ENCODE measurements at regions not wholly inside any gene's neighbourhood (a gene's known extent, or its start where the extent isn't known, plus 50 kb on each side); places are given as distances from the start of the nearest gene placed in this dataset.

DNA sequence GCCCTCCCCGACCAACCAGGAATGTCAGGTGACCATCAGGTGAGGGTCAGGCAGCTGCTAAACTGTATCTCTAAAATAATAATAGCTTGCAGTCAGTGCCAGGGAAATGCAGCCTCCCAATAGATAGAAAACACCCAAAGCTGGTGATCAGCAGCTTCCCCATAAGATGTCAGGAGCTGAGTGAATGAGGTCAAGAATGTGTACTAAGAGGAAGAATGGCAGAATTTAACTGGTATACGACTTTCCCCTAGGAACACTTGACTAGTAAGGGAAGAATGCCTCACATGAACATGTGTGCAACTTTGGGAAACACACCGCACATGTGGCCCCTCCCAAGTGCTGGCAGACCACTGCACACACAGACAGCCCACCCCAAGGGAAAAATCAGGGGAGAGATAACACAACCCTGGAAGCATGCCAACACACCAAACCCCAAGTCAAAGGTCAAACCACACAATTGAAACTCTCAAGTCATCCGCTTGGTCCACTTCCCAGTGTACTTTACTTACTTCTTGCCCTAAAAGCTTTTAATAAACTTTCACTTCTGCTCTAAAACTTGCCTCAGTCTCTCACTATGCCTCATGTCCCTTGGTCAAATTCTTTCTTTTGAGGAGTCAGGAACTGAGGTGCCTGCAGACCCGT lies 806.5 kb downstream of the OTOL1 start:
- DNase-seq (ENCODE audit: low read depth) = no peak
- TF ChIP-seq, protein P1, sequence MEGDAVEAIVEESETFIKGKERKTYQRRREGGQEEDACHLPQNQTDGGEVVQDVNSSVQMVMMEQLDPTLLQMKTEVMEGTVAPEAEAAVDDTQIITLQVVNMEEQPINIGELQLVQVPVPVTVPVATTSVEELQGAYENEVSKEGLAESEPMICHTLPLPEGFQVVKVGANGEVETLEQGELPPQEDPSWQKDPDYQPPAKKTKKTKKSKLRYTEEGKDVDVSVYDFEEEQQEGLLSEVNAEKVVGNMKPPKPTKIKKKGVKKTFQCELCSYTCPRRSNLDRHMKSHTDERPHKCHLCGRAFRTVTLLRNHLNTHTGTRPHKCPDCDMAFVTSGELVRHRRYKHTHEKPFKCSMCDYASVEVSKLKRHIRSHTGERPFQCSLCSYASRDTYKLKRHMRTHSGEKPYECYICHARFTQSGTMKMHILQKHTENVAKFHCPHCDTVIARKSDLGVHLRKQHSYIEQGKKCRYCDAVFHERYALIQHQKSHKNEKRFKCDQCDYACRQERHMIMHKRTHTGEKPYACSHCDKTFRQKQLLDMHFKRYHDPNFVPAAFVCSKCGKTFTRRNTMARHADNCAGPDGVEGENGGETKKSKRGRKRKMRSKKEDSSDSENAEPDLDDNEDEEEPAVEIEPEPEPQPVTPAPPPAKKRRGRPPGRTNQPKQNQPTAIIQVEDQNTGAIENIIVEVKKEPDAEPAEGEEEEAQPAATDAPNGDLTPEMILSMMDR (IDR thresholded peaks at IDR 0.05; ENCODE audit: insufficient read depth, low read depth, low read length) = no peak
- POLR2A ChIA-PET = no interaction called here

DNA sequence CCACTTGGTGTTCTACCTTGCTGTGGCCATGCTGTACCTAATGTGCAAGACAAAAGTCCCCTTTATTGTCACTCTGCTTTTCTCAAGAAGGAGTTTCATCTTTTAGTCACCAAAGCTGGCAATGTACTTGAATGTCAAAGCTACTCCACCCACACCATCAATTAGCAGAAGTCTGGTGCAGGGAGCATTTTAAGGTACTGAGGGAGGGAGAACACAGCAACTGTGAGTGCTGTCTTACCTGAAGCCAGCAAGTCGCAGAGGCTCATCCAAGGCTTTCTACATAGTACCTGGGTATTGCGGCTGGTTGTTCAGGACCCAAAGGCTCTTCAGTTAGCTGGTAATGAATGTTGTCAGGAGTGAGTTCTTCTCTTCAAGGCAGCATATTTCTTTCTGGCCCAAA lies 820.4 kb downstream of the OTOL1 start:
- no peaks in the 10 kb centered on the region for H3K36me3 ChIP-seq (ENCODE audit: control insufficient read depth, insufficient read depth, low read length)
- ChIA-PET CTCF (interaction anchor here (0.6 kb wide), 1 partner anchor 241 kb away, joined by 3 read pairs; no protein-coding TSS in a partner anchor), POLR2A (no interaction called here)
- no peaks in the 10 kb centered on the region for H3K27me3 ChIP-seq (ENCODE audit: control insufficient read depth, insufficient read depth, low read length)
- no peak for DNase-seq (ENCODE audit: low read depth)
- TF ChIP-seq, protein P1 (IDR thresholded peaks at IDR 0.05; ENCODE audit: insufficient read depth, low read depth, low read length) = no peak
- H3K4me3 ChIP-seq (ENCODE audit: low read depth, low read length) = no peak overlapping the region

More for the DNA sequence above, 806.5 kb downstream of the OTOL1 start:
- Histone ChIP-seq H3K27me3 (ENCODE audit: control insufficient read depth, insufficient read depth, low read length) (no peaks in the 10 kb centered on the region), H3K4me3 (ENCODE audit: low read depth, low read length) (no peak overlapping the region), H3K36me3 (ENCODE audit: control insufficient read depth, insufficient read depth, low read length) (no peaks in the 10 kb centered on the region)
- CTCF ChIA-PET = no interaction called here

DNA sequence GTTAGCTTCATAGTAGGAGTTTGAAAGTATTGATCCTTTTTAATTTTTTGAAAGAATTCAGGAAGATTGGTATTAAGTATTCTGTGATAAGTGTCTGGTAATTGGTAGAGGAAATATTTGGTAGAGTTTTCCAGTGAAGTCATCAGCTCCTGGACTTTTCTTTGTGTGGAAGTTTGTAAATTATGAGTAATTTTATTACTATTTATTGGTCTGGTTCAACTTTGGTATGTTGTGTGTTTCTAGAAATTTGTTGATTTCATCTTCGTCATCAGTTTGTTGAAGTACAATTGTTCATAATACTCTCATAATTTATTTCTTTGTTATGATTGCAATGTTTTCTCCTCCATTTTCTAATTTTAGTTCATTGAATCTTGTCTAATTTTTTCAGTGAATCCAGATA lies 832.0 kb downstream of the OTOL1 start:
- ChIA-PET CTCF (no interaction called here), POLR2A (no interaction called here)
- TF ChIP-seq, protein P1 (IDR thresholded peaks at IDR 0.05; ENCODE audit: insufficient read depth, low read depth, low read length) = no peak
- Histone ChIP-seq H3K36me3 (ENCODE audit: control insufficient read depth, insufficient read depth, low read length) (no peaks in the 10 kb centered on the region), H3K4me3 (ENCODE audit: low read depth, low read length) (no peak overlapping the region), H3K27me3 (ENCODE audit: control insufficient read depth, insufficient read depth, low read length) (no peaks in the 10 kb centered on the region)
- DNase-seq (ENCODE audit: low read depth) = no peak

DNA sequence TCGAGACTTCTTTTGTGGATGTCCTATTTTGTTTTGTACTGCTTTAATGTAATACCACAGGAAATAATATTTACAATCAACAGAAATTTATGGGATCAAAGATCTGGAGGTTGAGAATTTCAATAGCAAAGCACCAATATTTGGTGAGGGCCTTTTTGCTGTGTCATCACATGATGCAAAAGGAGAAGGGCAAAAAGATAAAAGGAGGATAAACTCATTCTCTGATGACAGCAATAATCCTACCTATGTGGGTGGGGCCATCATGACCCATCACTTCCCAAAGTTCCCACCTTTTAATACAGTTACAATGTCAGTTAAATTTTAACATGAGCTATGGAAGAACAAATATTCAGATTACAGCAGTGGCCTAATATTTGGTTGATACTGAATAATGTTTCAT lies 832.9 kb downstream of the OTOL1 start:
- no peak overlapping the region for H3K4me3 ChIP-seq (ENCODE audit: low read depth, low read length)
- DNase-seq (ENCODE audit: low read depth) = no peak
- ChIA-PET POLR2A (no interaction called here), CTCF (no interaction called here)
- TF ChIP-seq, protein P1 (IDR thresholded peaks at IDR 0.05; ENCODE audit: insufficient read depth, low read depth, low read length) = no peak
- H3K27me3 ChIP-seq (ENCODE audit: control insufficient read depth, insufficient read depth, low read length) = no peaks in the 10 kb centered on the region
- H3K36me3 ChIP-seq (ENCODE audit: control insufficient read depth, insufficient read depth, low read length) = no peaks in the 10 kb centered on the region

DNA sequence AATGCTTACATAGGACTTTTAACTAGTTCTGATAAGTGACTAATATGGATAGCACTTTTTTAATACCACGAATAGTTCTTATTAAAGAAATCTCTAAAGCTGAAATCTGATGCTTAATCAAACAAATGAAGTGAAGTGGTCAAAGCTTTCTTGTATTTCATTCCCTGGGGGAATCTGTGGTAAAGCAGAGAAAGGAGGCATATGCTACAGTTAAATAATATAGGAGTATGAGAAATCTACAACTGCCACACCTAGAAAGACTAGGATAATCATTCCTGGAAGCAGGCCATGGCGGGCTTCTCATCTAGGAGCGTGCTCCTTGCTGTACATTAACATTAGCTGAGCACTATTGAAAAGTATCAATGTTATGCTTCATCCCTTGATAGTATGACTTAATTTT lies 835.7 kb downstream of the OTOL1 start:
- H3K27me3 ChIP-seq (ENCODE audit: control insufficient read depth, insufficient read depth, low read length) = no peaks in the 10 kb centered on the region
- H3K36me3 ChIP-seq (ENCODE audit: control insufficient read depth, insufficient read depth, low read length) = no peaks in the 10 kb centered on the region
- no peak for DNase-seq (ENCODE audit: low read depth)
- TF ChIP-seq, protein P1 (IDR thresholded peaks at IDR 0.05; ENCODE audit: insufficient read depth, low read depth, low read length) = no peak
- no peak overlapping the region for H3K4me3 ChIP-seq (ENCODE audit: low read depth, low read length)
- CTCF ChIA-PET = no interaction called here
- POLR2A ChIA-PET = no interaction called here
